ENCODE measurements at regions not wholly inside any gene's neighbourhood (a gene's known extent, or its start where the extent isn't known, plus 50 kb on each side); places are given as distances from the start of the nearest gene placed in this dataset.
A peak's percentile ranks its signal among the peaks of the same experiment; 100 is the strongest.

GRCh38 chr18:46266473-46266872, 162.3 kb downstream of the HAUS1 start:
- no peak for DNase-seq

GRCh38 chr18:46268671-46269070, 164.5 kb downstream of the HAUS1 start:
- DNase-seq, result no peak

GRCh38 chr18:46269275-46269674, 165.1 kb downstream of the HAUS1 start:
- DNase-seq, result no peak

GRCh38 chr18:46271488-46271887, 167.3 kb downstream of the HAUS1 start:
- no peak for DNase-seq

- DNase-seq, result no peak
These were observed 169.7 kb downstream of the HAUS1 start for GRCh38 chr18:46273861-46274260.

- no peak for DNase-seq
These were observed 170.1 kb downstream of the HAUS1 start for GRCh38 chr18:46274266-46274665.

GRCh38 chr18:46275370-46275769, 171.2 kb downstream of the HAUS1 start:
- no peak for DNase-seq

- no peak for DNase-seq
These were observed 172.6 kb downstream of the HAUS1 start for GRCh38 chr18:46276748-46277147.

GRCh38 chr18:46278481-46279465, 174.6 kb downstream of the HAUS1 start:
- peak; percentile 68 for DNase-seq

- DNase-seq, result no peak
These were observed 175.5 kb downstream of the HAUS1 start for GRCh38 chr18:46279673-46280072.

- peak; percentile 78 for DNase-seq
These were observed 177.3 kb downstream of the HAUS1 start for GRCh38 chr18:46281185-46282176.

GRCh38 chr18:46282177-46282570, 178.0 kb downstream of the HAUS1 start:
- DNase-seq, result no peak

- no peak for DNase-seq
These were observed 178.5 kb downstream of the HAUS1 start for GRCh38 chr18:46282646-46283045.

GRCh38 chr18:46283268-46283667, 179.1 kb downstream of the HAUS1 start:
- no peak for DNase-seq

GRCh38 chr18:46283895-46284295, 179.7 kb downstream of the HAUS1 start:
- DNase-seq, result no peak

- no peak for DNase-seq
These were observed 185.3 kb downstream of the HAUS1 start for GRCh38 chr18:46289463-46289862.

GRCh38 chr18:46289931-46290330, 185.7 kb downstream of the HAUS1 start:
- no peak for DNase-seq

GRCh38 chr18:46290440-46291020, 186.3 kb downstream of the HAUS1 start:
- DNase-seq, result no peak

- no peak for DNase-seq
These were observed 187.0 kb downstream of the HAUS1 start for GRCh38 chr18:46291149-46291548.

- DNase-seq, result no peak
These were observed 189.6 kb downstream of the HAUS1 start for GRCh38 chr18:46293742-46294181.

- no peak for DNase-seq
These were observed 190.1 kb downstream of the HAUS1 start for GRCh38 chr18:46294318-46294717.

- DNase-seq, result no peak
These were observed 190.6 kb downstream of the HAUS1 start for GRCh38 chr18:46294751-46295150.

- DNase-seq, result no peak
These were observed 191.2 kb downstream of the HAUS1 start for GRCh38 chr18:46295416-46295815.
